Neural cell (in vitro differentiated cells): ENCODE measurements at regions not wholly inside any gene's neighbourhood (a gene's known extent, or its start where the extent isn't known, plus 50 kb on each side); places are given as distances from the start of the nearest gene placed in this dataset.

ENCODE experiments used
- H2AFZ ChIP-seq: fragments of 200-600, 300-800 bp; sonication (generic), shearing (Covaris generic); 2 replicates; pipeline ENCODE4 v1.6.0; 2014; ENCODE audit warnings: low read depth, mild to moderate bottlenecking, antibody characterized with exemption, low read length, moderate library complexity
- H3F3A ChIP-seq: fragments of 200-600 bp; shearing (Covaris generic); 2 replicates; pipeline ENCODE4 v1.6.1; 2016; ENCODE audit warnings: mild to moderate bottlenecking, moderate library complexity, mixed read lengths, antibody characterized with exemption, low read length; ENCODE audit not compliant: insufficient read depth, poor library complexity, severe bottlenecking
- H3K27ac ChIP-seq: fragments of 200-600, 300-800 bp; sonication (generic), shearing (Covaris generic); 2 replicates; pipeline ENCODE4 v1.5.1; 2014; ENCODE audit warnings: mild to moderate bottlenecking, low read length, moderate library complexity
- H3K27me3 ChIP-seq: fragments of 300-800, 200-600 bp; sonication (generic), shearing (Covaris generic); 2 replicates; pipeline ENCODE4 v1.6.0; 2014; ENCODE audit warnings: mild to moderate bottlenecking, low read depth, low read length, moderate library complexity; ENCODE audit not compliant: insufficient read depth
- H3K36me3 ChIP-seq: fragments of 300-800, 200-600 bp; sonication (generic), shearing (Covaris generic); 2 replicates; pipeline ENCODE4 v1.5.1; 2014; ENCODE audit warnings: mild to moderate bottlenecking, antibody characterized with exemption, low read length, moderate library complexity; ENCODE audit not compliant: insufficient read depth
- H3K4me2 ChIP-seq: fragments of 300-800, 200-600 bp; sonication (generic), shearing (Covaris generic); 2 replicates; pipeline ENCODE4 v1.6.0; 2014; ENCODE audit warnings: mild to moderate bottlenecking, low read length
- H3K4me3 ChIP-seq: fragments of 300-800, 200-600 bp; sonication (generic), shearing (Covaris generic); 2 replicates; pipeline ENCODE4 v1.5.1; 2014; ENCODE audit warnings: mild to moderate bottlenecking, low read length, moderate library complexity
- H3K79me2 ChIP-seq: fragments of 200-600 bp; shearing (Covaris generic); replicated peaks from 2 replicates; pipeline ENCODE4 v1.6.0; 2014; ENCODE audit warnings: mild to moderate bottlenecking, low read length, moderate library complexity; ENCODE audit not compliant: insufficient read depth
- H3K9ac ChIP-seq: fragments of 300-800, 200-600 bp; sonication (generic), shearing (Covaris generic); 2 replicates; pipeline ENCODE4 v1.6.1; 2016; ENCODE audit warnings: mild to moderate bottlenecking, low read length, mixed read lengths
- H3K9me2 ChIP-seq: fragments of 200-600 bp; shearing (Covaris generic); 2 replicates; pipeline ENCODE4 v1.6.1; 2016; ENCODE audit warnings: mild to moderate bottlenecking, low read length, mixed read lengths; ENCODE audit not compliant: insufficient read depth
- H3K9me3 ChIP-seq: fragments of 200-600, 300-800 bp; sonication (generic), shearing (Covaris generic); 2 replicates; pipeline ENCODE4 v1.6.1; 2016; ENCODE audit warnings: mild to moderate bottlenecking, mixed run types, low read length, moderate library complexity, mixed read lengths
- H4K20me1 ChIP-seq: fragments of 200-600 bp; shearing (Covaris generic); 2 replicates; pipeline ENCODE4 v1.6.1; 2016; ENCODE audit warnings: mild to moderate bottlenecking, mixed run types; ENCODE audit not compliant: insufficient read depth
- EP300 ChIP-seq: fragments of 450-650 bp; conservative IDR thresholded peaks from 2 replicates; pipeline ENCODE4 v1.6.1; 2014; ENCODE audit warnings: antibody characterized with exemption, mild to moderate bottlenecking, moderate library complexity; ENCODE audit not compliant: poor library complexity, severe bottlenecking
- EZH2 ChIP-seq: fragments of 200-600, 300-800 bp; shearing (Covaris generic), sonication (generic); IDR thresholded peaks from 2 replicates; pipeline ENCODE4 v1.6.1; 2014; ENCODE audit warnings: antibody characterized with exemption, low read length, borderline replicate concordance, mild to moderate bottlenecking; ENCODE audit not compliant: insufficient read depth, poor library complexity, severe bottlenecking
- MXI1 ChIP-seq: fragments of 450-650 bp; conservative IDR thresholded peaks from 2 replicates; pipeline ENCODE4 v1.6.1; 2014; ENCODE audit warnings: antibody characterized with exemption, mild to moderate bottlenecking; ENCODE audit not compliant: poor library complexity, severe bottlenecking
- POLR2AphosphoS5 ChIP-seq: IDR thresholded peaks from 2 replicates; pipeline ENCODE4 v1.6.1; 2012
- RAD21 ChIP-seq: fragments of 450-650 bp; conservative IDR thresholded peaks from 2 replicates; pipeline ENCODE4 v1.6.1; 2014; ENCODE audit warnings: antibody characterized with exemption, mild to moderate bottlenecking, moderate library complexity
- SMC3 ChIP-seq: fragments of 450-650 bp; conservative IDR thresholded peaks from 2 replicates; pipeline ENCODE4 v1.6.1; 2014; ENCODE audit warnings: antibody characterized with exemption, mild to moderate bottlenecking, moderate library complexity; ENCODE audit not compliant: poor library complexity
- TAF1 ChIP-seq: IDR thresholded peaks from 2 replicates; pipeline ENCODE4 v1.6.1; 2012; ENCODE audit warnings: low read depth
- TF ChIP-seq, protein P1 (sequence below): fragments of 450-650 bp; IDR thresholded peaks from 2 replicates; pipeline ENCODE4 v1.5.1; 2014; ENCODE audit warnings: antibody characterized with exemption, mild to moderate bottlenecking, moderate library complexity; ENCODE audit not compliant: poor library complexity, severe bottlenecking
- TF ChIP-seq, protein P2 (sequence below): IDR thresholded peaks from 2 replicates; pipeline ENCODE4 v1.6.1; 2012; ENCODE audit warnings: borderline replicate concordance

DNA sequence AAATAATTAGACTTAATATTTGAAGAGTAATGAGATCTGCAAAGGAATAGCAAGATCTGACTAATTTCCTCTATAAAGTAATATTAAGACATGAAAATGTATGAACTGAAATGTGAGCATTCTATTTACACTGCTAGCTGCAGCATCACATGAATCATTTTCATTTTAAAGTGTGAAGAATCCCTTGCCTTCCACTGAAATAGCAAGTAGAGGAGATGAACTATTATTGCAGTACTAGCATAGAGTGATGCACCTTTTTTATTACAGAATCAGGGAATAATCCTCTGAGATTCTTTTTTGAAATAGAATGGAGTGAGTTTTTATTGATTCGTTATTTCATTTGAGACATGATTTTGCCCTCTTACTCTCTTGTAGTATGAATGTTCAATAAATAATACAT, 281.9 kb upstream of the NAV3 start:
- H3K4me2 ChIP-seq, result no peak overlapping the region
- no peak overlapping the region for H3K4me3 ChIP-seq
- H4K20me1 ChIP-seq, result no peaks in the 10 kb centered on the region
- H3K9me3 ChIP-seq, result no peaks in the 10 kb centered on the region
- no peak for TF ChIP-seq RAD21
- no peak for TF ChIP-seq MXI1
- no peak for TF ChIP-seq EZH2
- no peak for TF ChIP-seq SMC3
- TF ChIP-seq, protein P1, sequence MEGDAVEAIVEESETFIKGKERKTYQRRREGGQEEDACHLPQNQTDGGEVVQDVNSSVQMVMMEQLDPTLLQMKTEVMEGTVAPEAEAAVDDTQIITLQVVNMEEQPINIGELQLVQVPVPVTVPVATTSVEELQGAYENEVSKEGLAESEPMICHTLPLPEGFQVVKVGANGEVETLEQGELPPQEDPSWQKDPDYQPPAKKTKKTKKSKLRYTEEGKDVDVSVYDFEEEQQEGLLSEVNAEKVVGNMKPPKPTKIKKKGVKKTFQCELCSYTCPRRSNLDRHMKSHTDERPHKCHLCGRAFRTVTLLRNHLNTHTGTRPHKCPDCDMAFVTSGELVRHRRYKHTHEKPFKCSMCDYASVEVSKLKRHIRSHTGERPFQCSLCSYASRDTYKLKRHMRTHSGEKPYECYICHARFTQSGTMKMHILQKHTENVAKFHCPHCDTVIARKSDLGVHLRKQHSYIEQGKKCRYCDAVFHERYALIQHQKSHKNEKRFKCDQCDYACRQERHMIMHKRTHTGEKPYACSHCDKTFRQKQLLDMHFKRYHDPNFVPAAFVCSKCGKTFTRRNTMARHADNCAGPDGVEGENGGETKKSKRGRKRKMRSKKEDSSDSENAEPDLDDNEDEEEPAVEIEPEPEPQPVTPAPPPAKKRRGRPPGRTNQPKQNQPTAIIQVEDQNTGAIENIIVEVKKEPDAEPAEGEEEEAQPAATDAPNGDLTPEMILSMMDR, result no peak
- no peak for TF ChIP-seq EP300
- TF ChIP-seq, protein P2, sequence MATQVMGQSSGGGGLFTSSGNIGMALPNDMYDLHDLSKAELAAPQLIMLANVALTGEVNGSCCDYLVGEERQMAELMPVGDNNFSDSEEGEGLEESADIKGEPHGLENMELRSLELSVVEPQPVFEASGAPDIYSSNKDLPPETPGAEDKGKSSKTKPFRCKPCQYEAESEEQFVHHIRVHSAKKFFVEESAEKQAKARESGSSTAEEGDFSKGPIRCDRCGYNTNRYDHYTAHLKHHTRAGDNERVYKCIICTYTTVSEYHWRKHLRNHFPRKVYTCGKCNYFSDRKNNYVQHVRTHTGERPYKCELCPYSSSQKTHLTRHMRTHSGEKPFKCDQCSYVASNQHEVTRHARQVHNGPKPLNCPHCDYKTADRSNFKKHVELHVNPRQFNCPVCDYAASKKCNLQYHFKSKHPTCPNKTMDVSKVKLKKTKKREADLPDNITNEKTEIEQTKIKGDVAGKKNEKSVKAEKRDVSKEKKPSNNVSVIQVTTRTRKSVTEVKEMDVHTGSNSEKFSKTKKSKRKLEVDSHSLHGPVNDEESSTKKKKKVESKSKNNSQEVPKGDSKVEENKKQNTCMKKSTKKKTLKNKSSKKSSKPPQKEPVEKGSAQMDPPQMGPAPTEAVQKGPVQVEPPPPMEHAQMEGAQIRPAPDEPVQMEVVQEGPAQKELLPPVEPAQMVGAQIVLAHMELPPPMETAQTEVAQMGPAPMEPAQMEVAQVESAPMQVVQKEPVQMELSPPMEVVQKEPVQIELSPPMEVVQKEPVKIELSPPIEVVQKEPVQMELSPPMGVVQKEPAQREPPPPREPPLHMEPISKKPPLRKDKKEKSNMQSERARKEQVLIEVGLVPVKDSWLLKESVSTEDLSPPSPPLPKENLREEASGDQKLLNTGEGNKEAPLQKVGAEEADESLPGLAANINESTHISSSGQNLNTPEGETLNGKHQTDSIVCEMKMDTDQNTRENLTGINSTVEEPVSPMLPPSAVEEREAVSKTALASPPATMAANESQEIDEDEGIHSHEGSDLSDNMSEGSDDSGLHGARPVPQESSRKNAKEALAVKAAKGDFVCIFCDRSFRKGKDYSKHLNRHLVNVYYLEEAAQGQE, result no peak
- no peak for TF ChIP-seq TAF1
- TF ChIP-seq POLR2AphosphoS5, result no peak
- H3K79me2 ChIP-seq, result peaks cover 4% of the 10 kb centered on the region
- no peaks in the 10 kb centered on the region for H3K36me3 ChIP-seq
- H3K9ac ChIP-seq, result no peak overlapping the region
- H2AFZ ChIP-seq, result no peak overlapping the region
- H3K27ac ChIP-seq, result no peak overlapping the region
- no peaks in the 10 kb centered on the region for H3K27me3 ChIP-seq
- no peaks in the 10 kb centered on the region for H3K9me2 ChIP-seq
- H3F3A ChIP-seq, result no peaks in the 10 kb centered on the region

DNA sequence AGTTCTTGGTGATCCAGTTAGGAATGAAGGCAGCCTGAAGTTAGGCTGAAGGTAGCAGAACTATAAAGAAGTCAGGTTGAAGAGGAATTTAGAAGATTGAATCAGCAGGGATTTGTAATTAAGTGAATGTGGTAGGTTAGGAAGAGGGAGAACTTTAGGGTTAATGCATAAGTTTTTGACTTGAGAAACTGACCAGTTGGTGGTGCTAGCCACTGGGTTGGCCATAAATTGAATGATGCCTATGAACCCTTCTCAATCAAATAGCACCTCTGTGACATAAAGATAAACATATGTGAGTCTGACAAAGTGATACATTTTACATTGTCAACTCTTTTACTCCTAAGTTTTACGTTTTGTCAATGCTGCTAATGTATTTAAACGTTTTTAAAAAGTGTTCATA, 290.6 kb upstream of the NAV3 start:
- Histone ChIP-seq H3K4me2 (no peak overlapping the region), H3K27ac (no peak overlapping the region), H3K27me3 (no peaks in the 10 kb centered on the region), H3K79me2 (no peaks in the 10 kb centered on the region), H3K36me3 (no peaks in the 10 kb centered on the region), H3K4me3 (no peak overlapping the region), H3F3A (no peaks in the 10 kb centered on the region), H2AFZ (no peak overlapping the region), H4K20me1 (no peaks in the 10 kb centered on the region), H3K9ac (no peak overlapping the region), H3K9me2 (no peaks in the 10 kb centered on the region), H3K9me3 (no peaks in the 10 kb centered on the region)
- TF ChIP-seq MXI1 (no peak), RAD21 (no peak), SMC3 (no peak)
- TF ChIP-seq, protein P2, result no peak
